Heart right ventricle (tissue), 16 donors: ENCODE measurements at regions not wholly inside any gene's neighbourhood (a gene's known extent, or its start where the extent isn't known, plus 50 kb on each side); places are given as distances from the start of the nearest gene placed in this dataset.

Experiments
- ATAC-seq, 8 donors: fragments of 200-7000 bp; cut with Tn5 transposase; one replicate each; pipeline ENCODE4 v1.9.1; 2020; ENCODE audit warnings: mild to moderate bottlenecking in 8 of 8, moderate library complexity in 8 of 8, moderate number of reproducible peaks in 1 of 8
- DNase-seq, 2 donors: peaks; one replicate each; pipeline ENCODE4 v3.0.0-alpha.2; 2020
- H3K27ac ChIP-seq, 10 donors: fragments of 200-600 bp; sonication (generic) in 2 of 10; one replicate each; pipeline versions ENCODE4 v1.5.0 to v1.8.0; 2020 to 2022; ENCODE audit warnings: mild to moderate bottlenecking in 3 of 10
- H3K27me3 ChIP-seq, 7 donors: fragments of 200-600 bp; one replicate each; pipeline ENCODE4 v1.8.0; 2021 to 2022; ENCODE audit warnings: mild to moderate bottlenecking in 2 of 7
- H3K36me3 ChIP-seq, 9 donors: fragments of 200-600 bp; sonication (generic) in 1 of 9; one replicate each; pipeline versions ENCODE4 v1.5.0 to v1.8.0; 2020 to 2022; ENCODE audit warnings: mild to moderate bottlenecking in 2 of 9
- H3K4me1 ChIP-seq, 9 donors: fragments of 200-600 bp; sonication (generic) in 1 of 9; one replicate each; pipeline versions ENCODE4 v1.5.0 to v1.8.0; 2020 to 2022; ENCODE audit warnings: mild to moderate bottlenecking in 4 of 9
- H3K4me3 ChIP-seq, 10 donors: fragments of 200-600 bp; sonication (generic) in 2 of 10; one replicate each; pipeline versions ENCODE4 v1.5.0 to v1.8.0; 2020 to 2022; ENCODE audit warnings: mild to moderate bottlenecking in 7 of 10, moderate library complexity in 2 of 10
- H3K9me3 ChIP-seq, 11 donors: fragments of 200-600 bp in 10 of 11; sonication (generic) in 2 of 11; one replicate each; pipeline versions ENCODE4 v1.5.0 to v1.8.0; 2013 to 2022; ENCODE audit warnings: mild to moderate bottlenecking in 2 of 11, control low read depth in 1 of 11, moderate library complexity in 1 of 11
- CTCF ChIP-seq, 9 donors: fragments of 200-600 bp; sonication (generic) in 2 of 9; IDR thresholded peaks; one replicate each; pipeline versions ENCODE4 v1.5.0 to v1.8.0; 2021 to 2022; ENCODE audit warnings: antibody characterized with exemption in 9 of 9, mild to moderate bottlenecking in 5 of 9, moderate library complexity in 1 of 9
- WGBS, 2 donors: extraction: QIAGEN DNeasy Blood & Tissue Kit; methylation state at CpG; one replicate each; pipeline ENCODE4 v1.1.7; 2013; ENCODE audit warnings: inconsistent platforms in 1 of 2; 5-methylcytosine and 5-hydroxymethylcytosine counted together
- intact Hi-C, 10 donors: fragments of 100-400 bp; cut with DNase I; formaldehyde crosslinking; loops; one replicate each; pipeline versions ENCODE4 v1.11.1 to v1.14.2; 2022
- donor health status: Arrhythmogenic right ventricular cardiomyopathy.
- donor health status: ischemic (EF 13 %, LVEDD 7.1; RV severe dilation, severe dysfunction).
- donor health status: healthy with polysubstance abuse.
- donor health status: DM: no; HTN: yes; CAD: no.
- donor health status: DM: no; HTN: no; CAD: no.
- donor health status: ischemic (EF 25% LVEDD 6.9; RV normal size, moderate dysfunction).
- donor health status: ischemic (EF 25% LVEDD 5.7; RV mildly dilated, moderate dysfunction).
- donor health status: healthy.
- donor health status: DM: yes; HTN: yes; CAD: no.
- donor health status: Ischemic cardiomyopathy.
- donor health status: ischemic (EF 35%, LVEDD 5.7; RV mildly dilated, moderate dysfunction).
- donor health status: nonischemic (EF 11% LVEDD 7.7; RV severe dilation, severe dysfunction).
- donor health status: DM: yes; HTN: yes; CAD: no.
- donor health status: PGD.
- donor health status: ischemic (EF 29% LVEDD 5.4; RV normal size, mild dysfunction).
- donor health status: nonischemic (EF 23%, LVEDD 6.1; RV moderate dilation, normal function).

GRCh38 chr16:85180827-85181738, 68.8 kb upstream of the CIBAR2 start:
- no peak overlapping the region for H3K4me3 ChIP-seq
- H3K27ac ChIP-seq, result peak overlapping the region in 4 of 10 donors; percentile 15 to 31 (median 28)
- no peak for TF ChIP-seq CTCF (IDR thresholded peaks at IDR 0.05)
- H3K36me3 ChIP-seq, result peaks cover 0 to 12% (median 0%) of the 10 kb centered on the region in 9 donors
- H3K27me3 ChIP-seq, result no peaks in the 10 kb centered on the region
- intact Hi-C loops, result no loop called here
- WGBS, 2 donors, result 70 to 71% methylated on average over 30 of the region's 30 CpGs
- DNase-seq (no peak), ATAC-seq (peak in 6 of 8 donors; percentile 16 to 40 (median 36))
- H3K9me3 ChIP-seq, result peaks cover 0 to 18% (median 7%) of the 10 kb centered on the region in 11 donors
- peaks cover 4 to 50% (median 30%) of the 10 kb centered on the region in 9 donors for H3K4me1 ChIP-seq

GRCh38 chr16:85181739-85182129, 69.5 kb upstream of the CIBAR2 start:
- peak in 3 of 8 donors; percentile 20 to 68 (median 27) for ATAC-seq
- peaks cover 0 to 18% (median 7%) of the 10 kb centered on the region in 11 donors for H3K9me3 ChIP-seq
- no peak for DNase-seq

GRCh38 chr16:85182286-85182685, 70.0 kb upstream of the CIBAR2 start:
- H3K9me3 ChIP-seq, result peaks cover 0 to 18% (median 7%) of the 10 kb centered on the region in 11 donors
- ATAC-seq (no peak), DNase-seq (no peak)
- 97 to 98% methylated on average over 11 of the region's 11 CpGs for WGBS, 2 donors
- H3K4me1 ChIP-seq, result peaks cover 0 to 50% (median 23%) of the 10 kb centered on the region in 9 donors
- H3K36me3 ChIP-seq, result peaks cover 0 to 12% (median 0%) of the 10 kb centered on the region in 9 donors
- H3K27me3 ChIP-seq, result no peaks in the 10 kb centered on the region
- no peak for TF ChIP-seq CTCF (IDR thresholded peaks at IDR 0.05)
- H3K4me3 ChIP-seq, result no peak overlapping the region
- no peak overlapping the region for H3K27ac ChIP-seq
- intact Hi-C loops, result no loop called here

More at GRCh38 chr16:85181739-85182129, 69.5 kb upstream of the CIBAR2 start:
- Histone ChIP-seq H3K36me3 (peaks cover 0 to 12% (median 0%) of the 10 kb centered on the region in 9 donors), H3K4me1 (peaks cover 4 to 50% (median 24%) of the 10 kb centered on the region in 9 donors), H3K27ac (peak overlapping the region in 2 of 10 donors; percentile 15 to 30), H3K27me3 (no peaks in the 10 kb centered on the region), H3K4me3 (no peak overlapping the region)
- TF ChIP-seq CTCF (IDR thresholded peaks at IDR 0.05), result no peak
- WGBS, 2 donors, result 83 to 94% methylated on average over 18 of the region's 18 CpGs
- intact Hi-C loops, result no loop called here

GRCh38 chr16:85182774-85183173, 70.5 kb upstream of the CIBAR2 start:
- H3K27me3 ChIP-seq, result no peaks in the 10 kb centered on the region
- H3K4me1 ChIP-seq, result peaks cover 0 to 49% (median 23%) of the 10 kb centered on the region in 9 donors
- DNase-seq (no peak), ATAC-seq (no peak)
- peaks cover 0 to 18% (median 7%) of the 10 kb centered on the region in 11 donors for H3K9me3 ChIP-seq
- WGBS, 2 donors, result 97 to 98% methylated on average over 13 of the region's 13 CpGs
- no peak overlapping the region for H3K4me3 ChIP-seq
- no peak overlapping the region for H3K27ac ChIP-seq
- no peak for TF ChIP-seq CTCF (IDR thresholded peaks at IDR 0.05)
- peaks cover 0 to 12% (median 0%) of the 10 kb centered on the region in 9 donors for H3K36me3 ChIP-seq
- intact Hi-C loops, result no loop called here
